A673 (cell line): ENCODE measurements at regions not wholly inside any gene's neighbourhood (a gene's known extent, or its start where the extent isn't known, plus 50 kb on each side); places are given as distances from the start of the nearest gene placed in this dataset.

Experiments
- EZH2 ChIP-seq: fragments of 200-600 bp; sonication (generic); IDR thresholded peaks from 2 replicates; pipeline ENCODE4 v1.6.1; 2017; ENCODE audit warnings: borderline replicate concordance, low read depth, mild to moderate bottlenecking, mixed read lengths, antibody characterized with exemption, low read length; ENCODE audit not compliant: poor library complexity, severe bottlenecking
- TF ChIP-seq, protein P1 (sequence below): fragments of 300-800, 200-600 bp; sonication (generic); conservative IDR thresholded peaks from 2 replicates; pipeline ENCODE4 v1.5.1; 2017; ENCODE audit warnings: low read depth, mild to moderate bottlenecking, antibody characterized with exemption, low read length, moderate library complexity, mixed read lengths

DNA sequence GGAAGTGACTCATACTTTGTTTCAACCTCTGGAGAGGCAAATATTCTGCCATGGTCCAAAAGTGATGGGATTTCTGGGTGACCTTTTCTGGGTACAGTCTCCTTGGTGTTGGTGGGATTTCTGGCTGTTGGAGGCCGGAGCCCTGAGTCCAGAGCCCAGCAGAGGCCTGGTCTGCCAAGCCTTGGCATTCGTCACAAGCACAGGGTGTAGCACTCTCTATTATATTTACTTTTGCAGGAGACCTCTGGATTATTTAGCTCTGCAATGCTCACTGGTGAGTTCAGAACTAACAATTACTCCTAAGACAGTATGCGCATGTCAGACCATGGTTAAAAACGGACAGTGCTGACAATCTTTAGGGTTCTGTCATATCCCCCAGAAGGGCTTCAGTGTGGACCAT lies 201.6 kb upstream of the TWIST2 start:
- TF ChIP-seq, protein P1, sequence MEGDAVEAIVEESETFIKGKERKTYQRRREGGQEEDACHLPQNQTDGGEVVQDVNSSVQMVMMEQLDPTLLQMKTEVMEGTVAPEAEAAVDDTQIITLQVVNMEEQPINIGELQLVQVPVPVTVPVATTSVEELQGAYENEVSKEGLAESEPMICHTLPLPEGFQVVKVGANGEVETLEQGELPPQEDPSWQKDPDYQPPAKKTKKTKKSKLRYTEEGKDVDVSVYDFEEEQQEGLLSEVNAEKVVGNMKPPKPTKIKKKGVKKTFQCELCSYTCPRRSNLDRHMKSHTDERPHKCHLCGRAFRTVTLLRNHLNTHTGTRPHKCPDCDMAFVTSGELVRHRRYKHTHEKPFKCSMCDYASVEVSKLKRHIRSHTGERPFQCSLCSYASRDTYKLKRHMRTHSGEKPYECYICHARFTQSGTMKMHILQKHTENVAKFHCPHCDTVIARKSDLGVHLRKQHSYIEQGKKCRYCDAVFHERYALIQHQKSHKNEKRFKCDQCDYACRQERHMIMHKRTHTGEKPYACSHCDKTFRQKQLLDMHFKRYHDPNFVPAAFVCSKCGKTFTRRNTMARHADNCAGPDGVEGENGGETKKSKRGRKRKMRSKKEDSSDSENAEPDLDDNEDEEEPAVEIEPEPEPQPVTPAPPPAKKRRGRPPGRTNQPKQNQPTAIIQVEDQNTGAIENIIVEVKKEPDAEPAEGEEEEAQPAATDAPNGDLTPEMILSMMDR, result no peak
- TF ChIP-seq EZH2, result no peak
